ENCODE measurements at regions not wholly inside any gene's neighbourhood (a gene's known extent, or its start where the extent isn't known, plus 50 kb on each side); places are given as distances from the start of the nearest gene placed in this dataset.

DNA sequence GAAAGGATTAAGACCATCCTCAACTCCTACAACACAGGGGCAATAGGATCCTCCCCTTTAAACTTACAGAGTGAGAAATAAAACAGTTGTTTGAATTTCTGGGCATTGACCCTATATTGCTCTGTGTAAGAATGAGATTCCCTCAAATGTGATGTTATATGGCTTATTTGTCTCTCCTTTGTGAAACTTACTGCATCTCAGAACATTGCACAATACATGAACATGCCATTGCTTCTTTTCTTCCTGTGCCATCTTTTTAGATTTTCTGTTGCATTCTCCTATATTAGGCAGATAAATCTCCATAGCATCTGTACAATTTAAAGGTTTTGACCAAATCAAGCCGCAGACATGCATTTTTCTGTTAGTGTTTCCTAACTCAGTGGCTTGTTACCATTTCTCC is 941.9 kb upstream of the FANCL start:
- H3K9me3 Mint-ChIP-seq: peaks cover 0 to 4% (median under 1%) of the 10 kb centered on the region in 8 donors
- no peak for DNase-seq
- Histone ChIP-seq H3K9me3 (ENCODE audit: control insufficient read depth in 1 of 2, low read length in 2 of 2) (no peaks in the 10 kb centered on the region), H3K27ac (ENCODE audit: low read depth, low read length) (no peak overlapping the region), H3K4me3 (ENCODE audit: low read length in 2 of 2) (no peak overlapping the region), H3K4me1 (ENCODE audit: insufficient read depth, low read length) (no peaks in the 10 kb centered on the region), H3K27me3 (ENCODE audit: insufficient read depth, low read length) (no peaks in the 10 kb centered on the region), H3K36me3 (ENCODE audit: insufficient read depth, low read length) (no peaks in the 10 kb centered on the region)
- no peaks in the 10 kb centered on the region for H3K36me3 Mint-ChIP-seq
- H3K4me3 Mint-ChIP-seq: no peak overlapping the region
- ChIA-PET POLR2A (ENCODE audit: partially characterized antibody) (no interaction called here), CTCF (ENCODE audit: partially characterized antibody) (no interaction called here)
- no peak overlapping the region for H3K27ac Mint-ChIP-seq
- intact Hi-C loops (cut with micrococcal nuclease): no loop called here
- H3K4me1 Mint-ChIP-seq: no peaks in the 10 kb centered on the region
- H3K27me3 Mint-ChIP-seq: no peaks in the 10 kb centered on the region

DNA sequence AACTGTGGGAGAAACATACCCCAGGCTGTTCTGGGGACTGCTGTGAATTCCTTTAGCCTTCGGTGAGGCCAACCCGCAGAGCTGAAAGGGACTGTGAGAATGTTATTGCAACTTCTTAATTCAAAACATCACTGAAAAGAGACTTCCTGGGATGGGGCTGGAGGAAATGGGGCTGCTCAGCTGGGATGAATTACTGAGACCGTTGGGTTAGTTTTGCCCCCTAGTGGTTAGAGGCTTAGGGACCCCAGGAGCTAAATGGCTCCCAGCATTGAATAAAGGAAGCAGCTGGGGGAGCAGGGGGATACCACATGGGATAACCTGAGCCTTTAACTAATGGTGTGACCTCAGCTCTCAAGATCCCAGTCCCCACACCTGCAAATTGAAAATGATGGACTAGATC is 941.1 kb upstream of the FANCL start:
- CTCF ChIA-PET (ENCODE audit: partially characterized antibody): no interaction called here
- no peaks in the 10 kb centered on the region for H3K4me1 ChIP-seq (ENCODE audit: insufficient read depth, low read length)
- no peaks in the 10 kb centered on the region for H3K4me1 Mint-ChIP-seq
- DNase-seq: no peak
- no peak overlapping the region for H3K4me3 Mint-ChIP-seq
- no peak overlapping the region for H3K4me3 ChIP-seq (ENCODE audit: low read length in 2 of 2)
- H3K36me3 Mint-ChIP-seq: no peaks in the 10 kb centered on the region
- no peaks in the 10 kb centered on the region for H3K27me3 ChIP-seq (ENCODE audit: insufficient read depth, low read length)
- H3K27ac ChIP-seq (ENCODE audit: low read depth, low read length): no peak overlapping the region
- H3K9me3 ChIP-seq (ENCODE audit: control insufficient read depth in 1 of 2, low read length in 2 of 2): no peaks in the 10 kb centered on the region
- POLR2A ChIA-PET (ENCODE audit: partially characterized antibody): no interaction called here
- intact Hi-C loops (cut with micrococcal nuclease): no loop called here
- H3K27me3 Mint-ChIP-seq: no peaks in the 10 kb centered on the region
- H3K27ac Mint-ChIP-seq: no peak overlapping the region
- H3K9me3 Mint-ChIP-seq: peaks cover 0 to 4% (median under 1%) of the 10 kb centered on the region in 8 donors
- H3K36me3 ChIP-seq (ENCODE audit: insufficient read depth, low read length): no peaks in the 10 kb centered on the region

DNA sequence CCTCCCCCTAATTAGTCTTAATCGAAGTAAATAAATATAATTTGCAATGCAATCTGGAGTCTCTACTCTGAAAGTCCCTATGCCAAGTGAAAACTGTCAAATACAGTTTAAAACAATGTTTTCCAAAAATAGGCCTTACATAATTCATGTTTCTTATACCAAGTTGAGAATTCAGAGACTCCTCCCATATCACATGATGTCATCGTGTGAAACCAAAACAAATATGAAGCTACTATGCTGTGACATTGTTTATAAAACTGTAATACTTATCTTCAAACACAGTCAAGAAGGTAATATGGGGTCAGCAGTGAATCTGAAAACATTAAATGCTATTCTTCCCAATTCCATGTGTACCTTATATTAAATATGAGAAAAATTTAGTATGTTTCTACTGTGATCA is 940.2 kb upstream of the FANCL start:
- CTCF ChIA-PET (ENCODE audit: partially characterized antibody): no interaction called here
- no peaks in the 10 kb centered on the region for H3K27me3 ChIP-seq (ENCODE audit: insufficient read depth, low read length)
- POLR2A ChIA-PET (ENCODE audit: partially characterized antibody): no interaction called here
- Mint-ChIP-seq H3K9me3 (peaks cover 0 to 2% (median 0%) of the 10 kb centered on the region in 8 donors), H3K4me1 (no peaks in the 10 kb centered on the region), H3K36me3 (no peaks in the 10 kb centered on the region), H3K27me3 (no peaks in the 10 kb centered on the region), H3K4me3 (no peak overlapping the region), H3K27ac (no peak overlapping the region)
- DNase-seq: no peak
- intact Hi-C loops (cut with micrococcal nuclease): no loop called here
- no peaks in the 10 kb centered on the region for H3K4me1 ChIP-seq (ENCODE audit: insufficient read depth, low read length)
- no peaks in the 10 kb centered on the region for H3K9me3 ChIP-seq (ENCODE audit: control insufficient read depth in 1 of 2, low read length in 2 of 2)
- no peak overlapping the region for H3K4me3 ChIP-seq (ENCODE audit: low read length in 2 of 2)
- H3K27ac ChIP-seq (ENCODE audit: low read depth, low read length): no peak overlapping the region
- H3K36me3 ChIP-seq (ENCODE audit: insufficient read depth, low read length): no peaks in the 10 kb centered on the region

GRCh38 chr2:59180621-59181020 is 939.5 kb upstream of the FANCL start:
- CTCF ChIA-PET (ENCODE audit: partially characterized antibody): no interaction called here
- Mint-ChIP-seq H3K27me3 (no peaks in the 10 kb centered on the region), H3K4me3 (no peak overlapping the region), H3K4me1 (no peaks in the 10 kb centered on the region), H3K27ac (no peak overlapping the region), H3K36me3 (no peaks in the 10 kb centered on the region), H3K9me3 (peaks cover 0 to 4% (median 0%) of the 10 kb centered on the region in 8 donors)
- Histone ChIP-seq H3K27me3 (ENCODE audit: insufficient read depth, low read length) (no peaks in the 10 kb centered on the region), H3K4me1 (ENCODE audit: insufficient read depth, low read length) (no peaks in the 10 kb centered on the region), H3K36me3 (ENCODE audit: insufficient read depth, low read length) (no peaks in the 10 kb centered on the region), H3K4me3 (ENCODE audit: low read length in 2 of 2) (no peak overlapping the region), H3K9me3 (ENCODE audit: control insufficient read depth in 1 of 2, low read length in 2 of 2) (no peaks in the 10 kb centered on the region), H3K27ac (ENCODE audit: low read depth, low read length) (no peak overlapping the region)
- POLR2A ChIA-PET (ENCODE audit: partially characterized antibody): no interaction called here
- intact Hi-C loops (cut with micrococcal nuclease): no loop called here
- no peak for DNase-seq

GRCh38 chr2:59180111-59180510 is 939.0 kb upstream of the FANCL start:
- no peaks in the 10 kb centered on the region for H3K27me3 ChIP-seq (ENCODE audit: insufficient read depth, low read length)
- H3K27me3 Mint-ChIP-seq: no peaks in the 10 kb centered on the region
- no peak overlapping the region for H3K4me3 ChIP-seq (ENCODE audit: low read length in 2 of 2)
- ChIA-PET CTCF (ENCODE audit: partially characterized antibody) (no interaction called here), POLR2A (ENCODE audit: partially characterized antibody) (no interaction called here)
- H3K4me1 Mint-ChIP-seq: no peaks in the 10 kb centered on the region
- H3K9me3 Mint-ChIP-seq: peaks cover 0 to 4% (median 0%) of the 10 kb centered on the region in 8 donors
- intact Hi-C loops (cut with micrococcal nuclease): no loop called here
- no peaks in the 10 kb centered on the region for H3K4me1 ChIP-seq (ENCODE audit: insufficient read depth, low read length)
- no peak for DNase-seq
- H3K9me3 ChIP-seq (ENCODE audit: control insufficient read depth in 1 of 2, low read length in 2 of 2): no peaks in the 10 kb centered on the region
- no peak overlapping the region for H3K27ac ChIP-seq (ENCODE audit: low read depth, low read length)
- no peak overlapping the region for H3K4me3 Mint-ChIP-seq
- H3K27ac Mint-ChIP-seq: no peak overlapping the region
- H3K36me3 ChIP-seq (ENCODE audit: insufficient read depth, low read length): no peaks in the 10 kb centered on the region
- H3K36me3 Mint-ChIP-seq: no peaks in the 10 kb centered on the region

DNA sequence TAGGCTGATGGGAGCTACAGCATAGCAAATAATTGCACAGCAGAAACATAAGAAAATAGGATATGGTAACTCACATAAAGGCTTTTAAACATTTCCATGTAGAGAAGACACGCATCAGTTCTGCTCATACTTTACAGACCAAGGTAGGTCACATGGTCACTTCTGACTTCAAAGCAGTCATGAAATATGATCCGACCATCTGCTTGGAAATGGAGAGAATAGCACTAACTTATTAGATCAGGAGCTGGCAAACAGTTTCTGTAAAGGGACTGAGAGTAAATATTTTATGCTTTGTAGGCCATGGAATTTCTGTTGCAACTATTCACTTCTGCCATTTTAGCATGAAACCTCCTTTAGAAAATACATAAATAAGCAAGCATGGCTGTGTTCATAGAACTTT is 936.6 kb upstream of the FANCL start:
- H3K27ac Mint-ChIP-seq: no peak overlapping the region
- H3K4me3 Mint-ChIP-seq: no peak overlapping the region
- ChIA-PET POLR2A (ENCODE audit: partially characterized antibody) (no interaction called here), CTCF (ENCODE audit: partially characterized antibody) (no interaction called here)
- no peak for DNase-seq
- Histone ChIP-seq H3K4me1 (ENCODE audit: insufficient read depth, low read length) (no peaks in the 10 kb centered on the region), H3K36me3 (ENCODE audit: insufficient read depth, low read length) (no peaks in the 10 kb centered on the region), H3K27ac (ENCODE audit: low read depth, low read length) (no peak overlapping the region), H3K4me3 (ENCODE audit: low read length in 2 of 2) (no peak overlapping the region), H3K27me3 (ENCODE audit: insufficient read depth, low read length) (no peaks in the 10 kb centered on the region), H3K9me3 (ENCODE audit: control insufficient read depth in 1 of 2, low read length in 2 of 2) (no peaks in the 10 kb centered on the region)
- intact Hi-C loops (cut with micrococcal nuclease): no loop called here
- H3K9me3 Mint-ChIP-seq: peaks cover 0 to 4% (median 0%) of the 10 kb centered on the region in 8 donors
- no peaks in the 10 kb centered on the region for H3K27me3 Mint-ChIP-seq
- H3K36me3 Mint-ChIP-seq: no peaks in the 10 kb centered on the region
- no peaks in the 10 kb centered on the region for H3K4me1 Mint-ChIP-seq

GRCh38 chr2:59176737-59177136 is 935.6 kb upstream of the FANCL start:
- POLR2A ChIA-PET (ENCODE audit: partially characterized antibody): no interaction called here
- DNase-seq: no peak

GRCh38 chr2:59174536-59175243 is 933.6 kb upstream of the FANCL start:
- H3K27ac Mint-ChIP-seq: no peak overlapping the region
- H3K4me3 Mint-ChIP-seq: no peak overlapping the region
- H3K9me3 Mint-ChIP-seq: peaks cover 0 to 4% (median 0%) of the 10 kb centered on the region in 8 donors
- no peaks in the 10 kb centered on the region for H3K9me3 ChIP-seq (ENCODE audit: control insufficient read depth in 1 of 2, low read length in 2 of 2)
- POLR2A ChIA-PET (ENCODE audit: partially characterized antibody): no interaction called here
- CTCF ChIA-PET (ENCODE audit: partially characterized antibody): no interaction called here
- no peaks in the 10 kb centered on the region for H3K4me1 ChIP-seq (ENCODE audit: insufficient read depth, low read length)
- no peaks in the 10 kb centered on the region for H3K27me3 Mint-ChIP-seq
- intact Hi-C loops (cut with micrococcal nuclease): no loop called here
- no peaks in the 10 kb centered on the region for H3K36me3 ChIP-seq (ENCODE audit: insufficient read depth, low read length)
- H3K27me3 ChIP-seq (ENCODE audit: insufficient read depth, low read length): no peaks in the 10 kb centered on the region
- no peaks in the 10 kb centered on the region for H3K36me3 Mint-ChIP-seq
- no peak overlapping the region for H3K27ac ChIP-seq (ENCODE audit: low read depth, low read length)
- no peak overlapping the region for H3K4me3 ChIP-seq (ENCODE audit: low read length in 2 of 2)
- H3K4me1 Mint-ChIP-seq: no peaks in the 10 kb centered on the region
- no peak for DNase-seq

More at GRCh38 chr2:59176737-59177136, 935.6 kb upstream of the FANCL start:
- H3K9me3 Mint-ChIP-seq: peaks cover 0 to 5% (median 0%) of the 10 kb centered on the region in 8 donors
- no peak overlapping the region for H3K27ac Mint-ChIP-seq
- no peak overlapping the region for H3K4me3 Mint-ChIP-seq
- H3K27me3 ChIP-seq (ENCODE audit: insufficient read depth, low read length): no peaks in the 10 kb centered on the region
- no peaks in the 10 kb centered on the region for H3K36me3 Mint-ChIP-seq
- no peaks in the 10 kb centered on the region for H3K36me3 ChIP-seq (ENCODE audit: insufficient read depth, low read length)
- no peaks in the 10 kb centered on the region for H3K27me3 Mint-ChIP-seq
- no peaks in the 10 kb centered on the region for H3K4me1 Mint-ChIP-seq
- no peak overlapping the region for H3K4me3 ChIP-seq (ENCODE audit: low read length in 2 of 2)
- no peaks in the 10 kb centered on the region for H3K9me3 ChIP-seq (ENCODE audit: control insufficient read depth in 1 of 2, low read length in 2 of 2)
- intact Hi-C loops (cut with micrococcal nuclease): no loop called here
- H3K4me1 ChIP-seq (ENCODE audit: insufficient read depth, low read length): no peaks in the 10 kb centered on the region
- no peak overlapping the region for H3K27ac ChIP-seq (ENCODE audit: low read depth, low read length)
- CTCF ChIA-PET (ENCODE audit: partially characterized antibody): no interaction called here
